ENCODE measurements at regions not wholly inside any gene's neighbourhood (a gene's known extent, or its start where the extent isn't known, plus 50 kb on each side); places are given as distances from the start of the nearest gene placed in this dataset.

GRCh38 chr10:71077796-71078453, 134.4 kb upstream of the UNC5B start:
- TF ChIP-seq CTCF (IDR thresholded peaks at IDR 0.05) (no peak), EP300 (IDR thresholded peaks at IDR 0.05) (no peak), POLR2A (IDR thresholded peaks at IDR 0.05; ENCODE audit: low read depth) (no peak)
